Hepatocyte (in vitro differentiated cells): ENCODE measurements at regions not wholly inside any gene's neighbourhood (a gene's known extent, or its start where the extent isn't known, plus 50 kb on each side); places are given as distances from the start of the nearest gene placed in this dataset.

Source experiments
- DNase-seq: peaks from one replicate; pipeline ENCODE4 v3.0.0-alpha.2; 2016; ENCODE audit warnings: low spot score
- H2AFZ ChIP-seq: fragments of 200-600 bp; sonication (generic); 2 replicates; pipeline ENCODE4 v1.6.0; 2016; ENCODE audit warnings: antibody characterized with exemption, mild to moderate bottlenecking
- H3K27ac ChIP-seq: fragments of 200-600 bp; sonication (generic); 2 replicates; pipeline ENCODE4 v1.5.1; 2016; ENCODE audit warnings: mild to moderate bottlenecking
- H3K27me3 ChIP-seq: fragments of 200-600 bp; sonication (generic); 2 replicates; pipeline ENCODE4 v1.6.1; 2016
- H3K36me3 ChIP-seq: fragments of 200-600 bp; sonication (generic); replicated peaks from 2 replicates; pipeline ENCODE4 v1.5.1; 2016; ENCODE audit warnings: low read depth; ENCODE audit not compliant: insufficient read depth
- H3K4me1 ChIP-seq: fragments of 200-600 bp; sonication (generic); 2 replicates; pipeline ENCODE4 v1.5.1; 2016; ENCODE audit warnings: mild to moderate bottlenecking, moderate library complexity; ENCODE audit not compliant: insufficient read depth
- H3K4me2 ChIP-seq: fragments of 200-600 bp; sonication (generic); 2 replicates; pipeline ENCODE4 v1.6.0; 2016
- H3K4me3 ChIP-seq: fragments of 200-600 bp; sonication (generic); 2 replicates; pipeline ENCODE4 v1.5.1; 2016; ENCODE audit warnings: mild to moderate bottlenecking
- H3K79me2 ChIP-seq: fragments of 200-600 bp; sonication (generic); 2 replicates; pipeline ENCODE4 v1.6.0; 2017; ENCODE audit warnings: mild to moderate bottlenecking
- H3K9me2 ChIP-seq: fragments of 200-600 bp; sonication (generic); replicated peaks from 2 replicates; pipeline ENCODE4 v1.6.0; 2017; ENCODE audit warnings: mild to moderate bottlenecking; ENCODE audit not compliant: insufficient read depth
- H3K9me3 ChIP-seq: fragments of 200-600 bp; sonication (generic); 2 replicates; pipeline ENCODE4 v1.5.1; 2016; ENCODE audit warnings: low read depth, mild to moderate bottlenecking
- H4K20me1 ChIP-seq: fragments of 200-600 bp; sonication (generic); 2 replicates; pipeline ENCODE4 v1.6.0; 2016; ENCODE audit warnings: mild to moderate bottlenecking; ENCODE audit not compliant: insufficient read depth, poor library complexity, severe bottlenecking
- CTCF ChIP-seq: fragments of 200-600 bp; sonication (generic); IDR thresholded peaks from 2 replicates; pipeline ENCODE4 v1.5.1; 2016; ENCODE audit warnings: antibody characterized with exemption, mild to moderate bottlenecking; ENCODE audit not compliant: poor library complexity
- EZH2 ChIP-seq: fragments of 200-600 bp; sonication (generic); IDR thresholded peaks from 2 replicates; pipeline ENCODE4 v1.6.1; 2016; ENCODE audit warnings: antibody characterized with exemption, mild to moderate bottlenecking, borderline replicate concordance
- EZH2phosphoT487 ChIP-seq: fragments of 200-600 bp; sonication (generic); IDR thresholded peaks from one replicate; pipeline ENCODE4 v1.6.1; 2018; ENCODE audit warnings: antibody characterized with exemption, mild to moderate bottlenecking, low read depth, moderate library complexity; ENCODE audit not compliant: unreplicated experiment, severe bottlenecking
- WGBS: methylation state at CpG from one replicate; pipeline ENCODE4 v1.1.6; 2016; ENCODE audit warnings: low lambda C conversion rate; ENCODE audit errors: missing lambda C conversion rate; 5-methylcytosine and 5-hydroxymethylcytosine counted together

- H2AFZ ChIP-seq = no peak overlapping the region
- no peak for DNase-seq
- no peaks in the 10 kb centered on the region for H3K79me2 ChIP-seq
- H3K27ac ChIP-seq = no peak overlapping the region
- no peaks in the 10 kb centered on the region for H3K4me1 ChIP-seq
- no peaks in the 10 kb centered on the region for H3K27me3 ChIP-seq
- WGBS = 66% methylated on average over 2 of the region's 2 CpGs
- no peak overlapping the region for H3K4me3 ChIP-seq
- H3K9me2 ChIP-seq = no peaks in the 10 kb centered on the region
- no peaks in the 10 kb centered on the region for H3K9me3 ChIP-seq
- TF ChIP-seq CTCF (no peak), EZH2phosphoT487 (no peak)
- no peak overlapping the region for H3K4me2 ChIP-seq
- H4K20me1 ChIP-seq = no peaks in the 10 kb centered on the region
- no peaks in the 10 kb centered on the region for H3K36me3 ChIP-seq
Measured at GRCh38 chr13:67977066-67977465, 746.9 kb upstream of the PCDH9 start.

GRCh38 chr13:67971291-67971690 is 741.2 kb upstream of the PCDH9 start:
- H3K27ac ChIP-seq = no peak overlapping the region
- H3K9me2 ChIP-seq = no peaks in the 10 kb centered on the region
- no peaks in the 10 kb centered on the region for H3K36me3 ChIP-seq
- H3K27me3 ChIP-seq = no peaks in the 10 kb centered on the region
- DNase-seq = no peak
- H3K79me2 ChIP-seq = no peaks in the 10 kb centered on the region
- H3K4me2 ChIP-seq = no peak overlapping the region
- 92% methylated on average over 5 of the region's 5 CpGs for WGBS
- H3K4me1 ChIP-seq = no peaks in the 10 kb centered on the region
- no peaks in the 10 kb centered on the region for H3K9me3 ChIP-seq
- no peaks in the 10 kb centered on the region for H4K20me1 ChIP-seq
- no peak overlapping the region for H2AFZ ChIP-seq
- H3K4me3 ChIP-seq = no peak overlapping the region
- no peak for TF ChIP-seq CTCF
- TF ChIP-seq EZH2phosphoT487 = no peak
- no peak for TF ChIP-seq EZH2

GRCh38 chr13:67967031-67967430 is 736.9 kb upstream of the PCDH9 start:
- no peak for TF ChIP-seq CTCF
- TF ChIP-seq EZH2phosphoT487 = no peak
- TF ChIP-seq EZH2 = no peak
- Histone ChIP-seq H3K4me2 (no peak overlapping the region), H3K9me3 (no peaks in the 10 kb centered on the region), H3K27me3 (no peaks in the 10 kb centered on the region), H3K9me2 (no peaks in the 10 kb centered on the region), H3K79me2 (no peaks in the 10 kb centered on the region), H2AFZ (no peak overlapping the region), H3K4me3 (no peak overlapping the region), H4K20me1 (no peaks in the 10 kb centered on the region), H3K27ac (no peak overlapping the region), H3K4me1 (no peaks in the 10 kb centered on the region), H3K36me3 (no peaks in the 10 kb centered on the region)
- 94% methylated on average over 1 of the region's 1 CpG for WGBS
- no peak for DNase-seq

- WGBS = 81% methylated on average over 1 of the region's 1 CpG
- no peak overlapping the region for H3K27ac ChIP-seq
- no peak for TF ChIP-seq EZH2
- no peak for TF ChIP-seq EZH2phosphoT487
- no peak for TF ChIP-seq CTCF
Measured at GRCh38 chr13:67966065-67966464, 735.9 kb upstream of the PCDH9 start.

More at GRCh38 chr13:67966065-67966464, 735.9 kb upstream of the PCDH9 start:
- H3K9me2 ChIP-seq = no peaks in the 10 kb centered on the region
- no peaks in the 10 kb centered on the region for H3K27me3 ChIP-seq
- no peaks in the 10 kb centered on the region for H3K9me3 ChIP-seq
- H3K4me3 ChIP-seq = no peak overlapping the region
- no peak overlapping the region for H3K4me2 ChIP-seq
- H3K79me2 ChIP-seq = no peaks in the 10 kb centered on the region
- no peaks in the 10 kb centered on the region for H3K36me3 ChIP-seq
- H3K4me1 ChIP-seq = no peaks in the 10 kb centered on the region
- DNase-seq = no peak
- no peaks in the 10 kb centered on the region for H4K20me1 ChIP-seq
- no peak overlapping the region for H2AFZ ChIP-seq
